ENCODE measurements at regions not wholly inside any gene's neighbourhood (a gene's known extent, or its start where the extent isn't known, plus 50 kb on each side); places are given as distances from the start of the nearest gene placed in this dataset.
A peak's percentile ranks its signal among the peaks of the same experiment; 100 is the strongest.
"Not testable (repeated sequence)": the region's sequence is repeated elsewhere in the genome, so short reads cannot be mapped to it uniquely, and the experiment has no call there.

DNA sequence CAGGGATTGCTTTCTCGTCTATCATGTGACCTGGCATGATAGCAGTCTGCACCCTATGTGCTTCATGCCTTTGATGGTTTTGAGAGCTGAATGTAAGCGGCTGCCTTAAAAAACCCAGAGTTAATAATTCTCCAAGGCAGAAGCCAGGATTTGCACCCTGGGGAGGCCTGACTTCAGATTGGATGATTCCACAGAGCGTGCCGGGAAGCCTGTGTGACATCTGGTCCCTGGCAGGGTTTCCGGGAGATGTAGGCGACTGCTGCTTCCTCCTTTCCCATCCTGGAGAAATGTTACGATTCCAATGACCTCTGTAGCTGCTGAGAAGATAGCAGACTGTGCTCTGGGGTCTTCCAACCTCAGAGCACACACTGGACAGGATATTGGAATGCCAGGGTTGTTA lies 255.0 kb downstream of the GADD45G start:
- intact Hi-C loops (cut with DNase I), result not testable (repeated sequence)
- peak; percentile 16 for DNase-seq (ENCODE audit: low spot score)

DNA sequence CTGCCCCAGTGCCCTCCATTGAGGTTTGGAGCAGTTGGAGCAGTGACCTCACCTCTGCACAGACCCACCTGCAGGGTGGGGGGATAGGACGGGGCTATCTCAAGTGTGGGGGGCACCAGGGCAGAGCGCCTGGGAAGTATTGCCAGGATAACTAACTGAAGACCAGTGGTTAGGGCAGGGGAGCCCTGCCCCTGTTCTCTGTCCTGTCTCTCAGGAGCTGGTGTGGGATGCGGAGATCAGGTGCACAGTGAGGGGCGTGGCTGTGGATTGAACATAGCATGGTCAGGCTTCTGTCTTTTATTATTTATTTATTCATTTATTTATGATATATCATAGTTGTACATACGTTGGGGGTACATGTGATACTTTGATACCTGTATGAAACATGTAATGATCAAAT lies 256.6 kb downstream of the GADD45G start:
- peak; percentile 70 for DNase-seq (ENCODE audit: low spot score)
- intact Hi-C loops (cut with DNase I), result not testable (repeated sequence)

DNA sequence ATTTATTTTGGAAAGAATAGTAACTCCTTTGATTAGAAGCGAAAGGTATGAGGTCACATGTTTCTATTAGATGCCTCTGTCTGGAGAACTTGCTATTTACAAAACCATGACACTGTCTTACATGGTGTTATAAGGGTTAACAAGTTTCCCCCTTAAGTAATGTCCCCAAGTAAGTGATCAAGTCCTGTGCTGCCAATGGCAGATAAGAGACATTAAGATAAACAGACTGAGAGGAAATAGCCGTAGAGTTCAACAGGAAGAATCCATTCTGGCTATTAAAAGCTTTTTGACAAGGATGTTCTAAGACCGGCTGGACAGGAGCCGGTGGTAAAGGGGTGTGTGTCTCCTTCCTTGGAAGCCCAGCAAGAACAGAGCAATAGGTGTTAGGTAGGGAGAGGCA lies 257.5 kb downstream of the GADD45G start:
- DNase-seq (ENCODE audit: low spot score), result no peak
- intact Hi-C loops (cut with DNase I), result no loop called here

DNA sequence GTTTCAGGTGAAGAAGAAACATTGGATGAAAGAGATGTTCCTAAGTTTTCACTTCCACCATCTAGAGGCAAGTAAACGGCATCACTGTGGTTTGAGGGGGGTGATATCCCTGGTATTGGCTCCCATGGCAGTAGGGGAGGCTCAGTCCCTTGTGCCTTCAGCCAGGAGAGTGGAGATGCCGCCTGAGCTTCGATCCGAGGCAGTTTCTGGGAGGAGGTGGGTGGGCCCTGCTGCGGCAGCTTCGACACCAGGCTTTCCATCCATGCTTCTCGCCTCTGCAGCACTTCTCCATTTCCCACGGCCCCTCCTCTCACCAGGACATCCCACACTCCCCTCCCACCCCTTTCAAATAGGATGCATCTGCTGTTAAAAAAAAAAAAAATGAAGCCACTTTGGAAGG lies 258.3 kb downstream of the GADD45G start:
- peak; percentile 13 for DNase-seq (ENCODE audit: low spot score)
- intact Hi-C loops (cut with DNase I), result no loop called here

DNA sequence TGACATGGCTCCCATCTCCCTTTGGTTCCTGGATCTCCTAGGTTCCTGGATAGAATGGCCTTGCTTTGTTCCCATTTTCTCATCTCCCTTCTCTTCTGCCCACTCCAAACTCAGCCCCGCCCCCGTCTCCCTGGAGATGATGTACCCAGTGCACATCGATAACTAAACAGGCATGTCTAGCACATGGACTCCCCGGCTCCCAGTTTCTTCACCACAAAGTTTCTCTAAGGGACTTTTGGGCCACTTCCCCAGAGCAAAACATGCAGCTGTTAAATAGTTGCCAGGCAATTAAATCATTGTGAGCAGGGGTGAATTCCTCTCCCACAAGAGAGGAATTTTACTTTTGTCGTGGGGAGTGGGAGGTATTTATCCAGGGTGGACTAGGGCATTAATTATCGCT lies 259.0 kb downstream of the GADD45G start:
- peak; percentile 23 for DNase-seq (ENCODE audit: low spot score)
- intact Hi-C loops (cut with DNase I), result no loop called here

DNA sequence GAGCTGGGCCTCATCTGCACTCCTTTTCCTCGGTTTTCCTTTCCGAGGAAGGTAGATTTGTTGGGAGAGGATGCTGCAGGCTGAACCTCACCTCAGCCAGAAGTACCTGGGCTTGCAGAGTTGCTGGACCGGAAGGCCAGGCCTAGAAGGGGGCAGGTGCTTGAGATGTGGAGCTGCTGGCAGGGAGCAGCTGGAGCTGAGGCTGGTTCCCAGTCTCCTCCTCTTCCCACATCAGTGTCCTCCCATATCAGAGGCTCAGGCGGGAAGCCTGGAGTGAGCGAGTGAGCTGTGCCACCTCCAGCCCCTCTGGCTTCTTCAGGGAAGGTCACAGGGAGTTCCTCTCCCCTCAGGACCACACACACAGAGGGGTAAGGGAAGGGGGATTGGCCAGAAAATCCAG lies 259.4 kb downstream of the GADD45G start:
- peak; percentile 40 for DNase-seq (ENCODE audit: low spot score)
- intact Hi-C loops (cut with DNase I), result no loop called here

DNA sequence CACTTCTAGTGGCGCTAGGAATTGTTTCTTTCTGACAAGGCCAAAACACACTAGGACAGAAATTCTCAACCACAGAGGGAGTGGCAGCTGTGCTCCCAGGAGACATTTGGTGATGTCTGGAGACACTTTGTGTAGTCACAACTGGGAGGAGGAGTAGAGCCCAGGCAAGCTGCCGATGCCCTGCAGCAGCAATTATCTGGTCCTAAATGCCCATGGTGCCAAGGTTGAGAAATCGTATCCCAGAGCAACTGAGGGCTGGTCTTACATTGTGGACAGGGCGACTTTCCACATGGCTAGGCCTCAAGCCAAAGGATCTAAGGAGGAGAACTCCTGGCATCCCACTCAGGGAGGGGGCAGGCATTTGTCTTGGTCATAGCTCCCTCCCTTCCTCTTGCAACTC lies 259.9 kb downstream of the GADD45G start:
- intact Hi-C loops (cut with DNase I), result no loop called here
- DNase-seq (ENCODE audit: low spot score), result peak; percentile 31

DNA sequence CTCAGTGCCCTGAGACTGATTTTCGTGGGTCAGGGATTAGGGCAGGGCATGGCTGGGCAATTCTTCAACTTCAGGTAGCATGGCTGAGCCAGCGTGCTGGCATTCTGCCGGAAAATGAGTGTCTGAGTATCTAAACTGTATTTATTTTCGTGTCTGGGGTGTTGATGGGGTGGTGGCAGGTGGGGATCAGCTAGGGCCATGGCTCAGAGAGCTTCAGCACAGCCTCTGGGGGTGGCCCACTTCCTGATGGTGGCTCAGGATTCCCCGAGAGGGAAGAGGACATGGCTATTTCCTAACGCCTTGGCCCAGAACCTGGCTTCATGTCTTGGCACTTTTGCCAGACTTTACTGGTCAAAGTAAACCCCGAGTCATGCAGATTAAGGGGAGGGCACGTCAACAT lies 260.5 kb downstream of the GADD45G start:
- DNase-seq (ENCODE audit: low spot score), result peak; percentile 63
- intact Hi-C loops (cut with DNase I), result no loop called here

DNA sequence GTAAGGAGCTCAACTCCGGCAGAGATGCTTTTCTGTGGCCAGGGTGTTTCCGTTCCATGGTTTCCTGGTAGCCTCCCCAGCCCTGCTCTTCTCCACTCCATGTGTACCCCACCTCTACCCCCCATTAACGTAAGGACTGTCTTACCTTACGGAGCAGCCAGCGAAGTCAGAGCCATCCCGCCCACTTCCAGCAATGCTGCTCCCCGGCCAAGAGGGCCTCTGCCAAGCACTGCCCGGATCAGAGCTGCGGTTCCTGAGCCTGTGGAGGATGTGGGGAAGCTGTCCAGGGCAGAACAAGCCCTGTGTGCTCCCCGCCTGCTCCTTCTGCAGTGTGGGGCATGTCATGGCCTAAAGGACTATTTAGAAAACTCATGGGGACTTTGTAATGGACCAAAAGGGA lies 261.2 kb downstream of the GADD45G start:
- intact Hi-C loops (cut with DNase I), result no loop called here
- peak; percentile 37 for DNase-seq (ENCODE audit: low spot score)

DNA sequence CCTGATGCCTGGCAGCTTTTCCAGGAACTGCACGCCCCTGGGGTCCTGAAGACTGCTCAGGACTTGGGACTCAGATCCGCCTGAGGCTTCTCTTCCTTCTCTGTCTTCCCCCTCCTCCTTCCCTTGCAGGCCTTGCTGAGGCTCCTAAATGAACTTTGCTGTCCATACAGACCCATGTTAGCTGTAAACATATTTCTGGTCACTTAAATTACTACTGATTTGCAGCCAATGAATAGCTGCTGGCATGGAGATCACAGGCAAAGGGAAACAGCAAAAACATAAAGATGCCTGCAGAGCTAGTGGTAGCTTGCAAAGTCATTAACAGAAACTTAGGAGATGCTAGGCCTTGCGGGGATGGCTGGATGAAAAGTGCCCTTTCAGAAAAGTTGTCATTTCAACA lies 261.9 kb downstream of the GADD45G start:
- intact Hi-C loops (cut with DNase I), result no loop called here
- peak; percentile 44 for DNase-seq (ENCODE audit: low spot score)

DNA sequence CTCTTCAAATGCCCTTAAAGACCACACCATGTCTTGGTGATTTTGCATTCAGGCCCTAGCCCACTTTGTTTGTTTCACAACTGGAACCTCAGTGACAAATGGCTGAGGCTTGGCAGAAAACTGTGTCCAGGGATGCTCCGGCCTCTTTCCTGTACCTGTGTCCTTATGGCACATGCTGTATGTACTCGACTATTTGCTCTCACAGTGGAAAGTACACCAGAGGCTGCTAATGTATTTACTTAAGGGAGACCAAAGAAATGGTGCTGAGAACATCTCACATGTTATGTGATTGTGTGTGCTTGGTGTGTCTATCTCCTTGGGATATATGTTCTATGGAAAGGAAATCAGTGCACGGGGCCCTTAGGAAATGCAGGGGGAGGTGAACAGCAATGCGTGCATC lies 263.3 kb downstream of the GADD45G start:
- intact Hi-C loops (cut with DNase I), result no loop called here
- no peak for DNase-seq (ENCODE audit: low spot score)

DNA sequence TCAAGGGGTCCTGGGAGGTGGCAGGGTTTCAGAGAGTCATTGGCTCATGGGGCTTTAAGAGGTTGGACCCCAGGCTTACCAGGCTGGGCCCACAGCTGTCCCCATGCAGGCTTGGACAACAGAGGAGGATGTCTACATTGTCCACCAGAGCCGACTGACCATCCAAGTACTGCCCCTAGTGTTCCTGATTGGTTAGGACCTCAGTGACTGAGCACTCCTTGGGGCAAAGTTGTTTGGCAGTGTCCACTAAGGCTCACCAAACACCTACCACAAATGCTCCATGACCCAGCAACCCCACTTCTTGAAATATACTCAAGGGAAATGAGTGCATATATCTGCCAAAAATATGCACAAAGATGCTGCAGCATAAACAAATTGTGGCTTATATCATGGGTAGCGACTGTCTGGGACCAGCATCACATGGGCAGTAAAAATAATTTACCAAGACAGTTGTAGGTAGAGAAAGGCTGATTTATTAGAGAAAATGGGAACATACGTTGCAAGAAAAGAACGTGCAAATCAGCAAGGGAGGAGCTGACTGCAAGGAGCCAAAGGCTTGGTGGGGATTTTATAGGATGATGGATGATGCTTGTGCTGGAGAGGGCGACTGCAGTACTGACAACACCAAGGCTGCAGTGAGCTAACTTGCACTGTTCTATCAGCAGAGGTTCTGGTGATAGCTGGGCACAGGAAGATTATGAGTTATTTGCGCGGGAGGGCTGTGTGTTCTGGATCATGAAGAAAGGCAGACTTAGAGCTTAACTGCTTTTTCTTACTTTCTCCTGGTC lies 265.2 kb downstream of the GADD45G start:
- DNase-seq (ENCODE audit: low spot score), result peak; percentile 20
- intact Hi-C loops (cut with DNase I), result loop anchor here in 1 of 2 donors (10.0 kb wide), 2 partner anchors 65 to 265 kb away; partner anchors contain the start of gene GADD45G

DNA sequence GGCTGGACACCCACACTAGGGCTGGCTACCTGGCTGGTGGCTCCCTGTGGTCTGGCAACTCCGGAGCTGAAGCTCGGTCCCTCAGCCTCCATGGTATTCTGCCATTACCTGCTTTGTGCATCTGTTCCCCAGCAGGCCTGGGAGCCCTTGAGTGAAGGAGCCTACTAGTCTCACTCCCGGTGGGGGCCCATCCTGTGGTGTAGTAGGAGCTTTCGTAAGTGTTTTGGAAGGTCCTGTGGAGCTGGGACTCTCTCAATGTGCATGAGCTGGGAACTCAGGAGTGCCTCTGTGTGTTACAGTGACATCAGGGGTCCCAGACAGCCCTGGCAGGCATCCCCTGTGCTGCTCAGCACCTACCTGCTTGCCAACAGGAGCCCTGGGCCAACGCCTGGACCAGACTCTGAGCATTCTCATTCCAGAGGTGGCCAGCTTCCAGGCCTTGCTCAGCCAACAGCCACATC lies 267.1 kb downstream of the GADD45G start:
- DNase-seq (ENCODE audit: low spot score), result peak; percentile 71
- intact Hi-C loops (cut with DNase I), result loop anchor here in 1 of 2 donors (10.0 kb wide), 2 partner anchors 63 to 267 kb away; partner anchors contain the start of gene GADD45G

DNA sequence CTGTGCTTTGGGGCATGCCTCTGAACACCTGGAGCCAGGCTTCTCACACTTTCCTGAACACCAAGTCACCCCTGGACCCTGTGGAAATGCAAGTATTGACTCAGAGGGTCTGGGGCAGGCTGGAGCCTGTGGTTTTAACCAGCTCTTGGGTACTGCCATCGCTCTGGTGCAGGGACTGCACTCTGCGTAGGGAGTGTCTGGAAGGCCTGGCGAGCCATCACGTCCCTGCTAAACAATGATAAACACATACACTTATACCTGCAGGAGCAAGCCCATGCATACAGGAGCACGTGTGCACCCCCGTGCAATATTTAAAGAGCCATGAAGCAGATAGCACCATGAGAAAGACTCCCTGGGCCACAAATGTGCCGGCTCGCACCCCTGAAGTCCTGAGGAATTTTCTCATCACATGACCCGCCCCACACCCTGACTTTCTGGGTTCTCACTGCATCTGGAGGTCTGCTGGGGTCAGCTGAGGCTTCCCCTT lies 267.7 kb downstream of the GADD45G start:
- intact Hi-C loops (cut with DNase I), result loop anchor here in 1 of 2 donors (10.0 kb wide), 2 partner anchors 62 to 268 kb away; partner anchors contain the start of gene GADD45G
- peak; percentile 49 for DNase-seq (ENCODE audit: low spot score)

DNA sequence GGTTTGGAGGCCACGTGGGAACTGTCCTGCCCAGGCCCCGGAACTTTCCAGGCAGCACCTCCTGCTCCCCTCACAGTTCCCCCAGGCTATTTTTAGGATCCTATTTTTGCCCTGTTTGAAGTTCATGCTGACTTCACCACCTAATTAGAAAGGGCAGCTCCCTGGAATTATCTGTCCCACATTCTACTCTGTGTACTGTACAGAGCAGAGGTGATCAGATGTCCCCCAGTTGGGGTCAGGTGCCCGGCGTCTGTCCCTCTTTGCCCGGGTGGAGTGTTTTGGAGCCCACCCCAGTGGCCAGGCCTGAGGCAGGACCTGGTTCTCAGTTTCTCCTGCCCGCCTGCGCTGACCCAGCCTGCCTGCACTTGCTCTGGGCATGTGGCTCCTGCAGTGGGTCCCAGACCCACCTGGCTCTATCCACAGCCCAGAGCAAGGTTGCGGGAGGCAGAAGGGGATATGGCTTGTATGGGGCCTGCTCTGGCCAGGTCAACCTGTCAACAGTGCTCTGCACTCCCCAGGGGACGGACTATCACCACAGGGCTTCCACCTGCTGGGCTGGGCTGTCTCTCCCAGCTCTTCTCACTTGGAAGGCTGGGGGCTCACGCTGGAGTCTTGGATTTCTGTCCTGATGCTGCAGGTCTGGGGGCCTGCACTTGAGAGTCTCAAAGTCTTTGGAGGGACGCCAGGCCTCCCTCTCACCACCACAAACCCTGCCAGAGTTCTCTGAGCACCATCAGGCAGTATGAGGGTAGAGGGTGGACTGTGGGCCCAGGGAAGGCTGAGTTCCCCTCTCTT lies 268.3 kb downstream of the GADD45G start:
- intact Hi-C loops (cut with DNase I), result loop anchor here in 1 of 2 donors (10.0 kb wide), 2 partner anchors 62 to 268 kb away; partner anchors contain the start of gene GADD45G
- DNase-seq (ENCODE audit: low spot score), result peak; percentile 58

DNA sequence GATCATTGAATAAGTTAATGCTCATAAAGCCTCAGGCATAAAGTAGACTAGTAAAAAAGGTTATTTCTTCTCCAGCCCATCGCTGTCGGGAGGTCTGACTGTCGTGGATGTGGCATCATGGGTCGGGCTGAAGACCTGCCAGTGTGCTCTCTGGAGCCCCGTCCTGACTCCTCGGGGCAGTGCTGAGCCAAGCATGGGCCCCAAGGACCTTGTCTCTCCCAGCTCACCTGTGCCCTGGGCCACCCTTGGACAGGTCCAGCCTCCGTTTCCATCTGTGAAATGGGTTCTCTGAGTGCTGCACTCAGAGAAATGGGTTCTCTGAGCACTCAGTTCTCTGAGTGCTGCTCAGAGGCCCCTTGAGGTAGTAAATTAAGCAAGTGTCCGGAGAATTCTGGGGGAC lies 269.0 kb downstream of the GADD45G start:
- intact Hi-C loops (cut with DNase I), result loop anchor here in 1 of 2 donors (10.0 kb wide), 2 partner anchors 61 to 269 kb away; partner anchors contain the start of gene GADD45G

DNA sequence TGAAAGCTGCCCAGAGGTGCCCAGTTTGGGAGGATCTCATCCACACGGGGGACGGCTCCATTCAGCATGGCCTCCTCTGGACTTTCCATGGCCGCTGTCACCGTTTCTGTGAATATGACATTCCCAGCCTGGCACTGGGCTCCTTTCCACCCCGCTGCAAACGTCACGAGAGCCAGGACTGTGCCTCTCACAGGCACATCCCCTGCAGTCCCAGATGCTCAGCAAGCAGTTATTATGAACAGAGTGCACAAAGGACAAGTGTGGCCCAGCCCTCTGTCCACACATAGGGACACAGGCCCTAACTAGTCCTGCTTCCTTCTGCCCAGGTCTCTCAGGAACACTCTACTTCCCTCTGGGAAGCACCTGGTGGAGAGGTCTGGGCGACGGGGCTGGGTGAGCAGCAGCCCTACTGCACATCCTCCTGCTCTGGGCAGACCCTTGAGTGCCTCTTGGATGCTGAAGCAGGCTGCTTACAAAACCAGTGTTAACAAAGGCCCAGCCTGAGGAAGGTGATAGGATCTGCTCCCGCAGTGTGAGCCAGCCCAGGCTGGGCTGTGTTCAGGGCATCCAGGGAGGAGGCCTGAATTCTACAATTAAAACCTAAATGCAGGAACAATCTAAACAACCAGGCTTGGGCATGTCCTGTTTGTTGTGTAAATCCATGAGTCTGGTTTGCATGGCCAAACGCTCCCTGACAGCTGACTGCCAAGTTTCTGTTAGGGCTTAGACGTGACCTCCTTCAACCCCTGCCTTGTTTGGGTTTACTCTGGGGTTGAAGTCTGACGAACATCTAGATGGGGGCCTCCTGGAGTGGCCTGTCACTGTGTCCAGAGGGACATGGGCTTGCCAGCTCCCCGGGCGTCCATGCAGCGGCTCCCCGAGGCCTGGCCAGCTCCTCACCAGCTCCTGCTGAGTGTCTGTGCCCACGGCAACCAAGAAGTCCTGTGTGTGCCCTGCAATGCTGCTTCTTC lies 269.8 kb downstream of the GADD45G start:
- DNase-seq (ENCODE audit: low spot score), result peak; percentile 73
- intact Hi-C loops (cut with DNase I), result loop anchor here (5.0 to 10.0 kb wide), 3 partner anchors 60 to 270 kb away; partner anchors contain the start of gene GADD45G (in 1 of the 2)

More for the DNA sequence above, 269.0 kb downstream of the GADD45G start:
- DNase-seq (ENCODE audit: low spot score), result peak; percentile 53

Measured in posterior vena cava (tissue), 2 donors.